CD14-positive monocyte (primary cell): ENCODE measurements at regions not wholly inside any gene's neighbourhood (a gene's known extent, or its start where the extent isn't known, plus 50 kb on each side); places are given as distances from the start of the nearest gene placed in this dataset.

ENCODE experiments used
- DNase-seq, 3 donors: peaks; one replicate each; pipeline ENCODE4 v3.0.0-alpha.2; 2011 to 2022
- H2AFZ ChIP-seq: 2 replicates; pipeline ENCODE4 v1.6.0; 2012; ENCODE audit warnings: mild to moderate bottlenecking, low read depth, low read length, inconsistent platforms; ENCODE audit not compliant: insufficient read depth, poor library complexity, severe bottlenecking
- H3K27ac ChIP-seq, 2 donors: 1 replicate in 1 of 2; 2 replicates in 1 of 2; pipeline ENCODE4 v1.5.1; 2012 to 2013; ENCODE audit warnings: low read length in 2 of 2, control low read depth in 1 of 2, inconsistent platforms in 1 of 2, low read depth in 1 of 2, mild to moderate bottlenecking in 1 of 2
- H3K27me3 ChIP-seq, 2 donors: one replicate each; pipeline versions ENCODE4 v1.6.0 to v1.6.1; 2011 to 2013; ENCODE audit warnings: low read length in 2 of 2; ENCODE audit not compliant: control insufficient read depth in 2 of 2, insufficient read depth in 2 of 2
- H3K36me3 ChIP-seq, 2 donors: replicated peaks in 1 of 2; 1 replicate in 1 of 2; 2 replicates in 1 of 2; pipeline versions ENCODE4 v1.5.1 to v1.6.1; 2012 to 2013; ENCODE audit warnings: low read length in 2 of 2, control low read depth in 1 of 2, inconsistent platforms in 1 of 2, mild to moderate bottlenecking in 1 of 2; ENCODE audit not compliant: insufficient read depth in 2 of 2, control insufficient read depth in 1 of 2
- H3K4me1 ChIP-seq, 2 donors: 1 replicate in 1 of 2; 2 replicates in 1 of 2; pipeline versions ENCODE4 v1.5.1 to v1.6.1; 2012 to 2013; ENCODE audit warnings: low read length in 2 of 2, control low read depth in 1 of 2, inconsistent platforms in 1 of 2, mild to moderate bottlenecking in 1 of 2, moderate library complexity in 1 of 2; ENCODE audit not compliant: insufficient read depth in 2 of 2, control insufficient read depth in 1 of 2
- H3K4me2 ChIP-seq: replicated peaks from 2 replicates; pipeline ENCODE3; 2012; ENCODE audit warnings: low read length, moderate library complexity, mild to moderate bottlenecking; ENCODE audit not compliant: poor library complexity, severe bottlenecking; ENCODE audit errors: extremely low read depth
- H3K4me3 ChIP-seq, 3 experiments: fragments of 200-600 bp in 1 of 3; sonication (generic) in 1 of 3; replicated peaks in 1 of 3; 1 replicate in 2 of 3; 2 replicates in 1 of 3; pipeline ENCODE4 v1.5.1; 2011 to 2013; ENCODE audit warnings: low read length in 3 of 3, mild to moderate bottlenecking in 3 of 3, control low read depth in 2 of 3, low read depth in 2 of 3, inconsistent platforms in 1 of 3, moderate library complexity in 1 of 3
- H3K79me2 ChIP-seq: 2 replicates; pipeline ENCODE4 v1.6.0; 2012; ENCODE audit warnings: mild to moderate bottlenecking, control low read depth, inconsistent platforms, low read length, moderate library complexity; ENCODE audit not compliant: insufficient read depth
- H3K9ac ChIP-seq: 2 replicates; pipeline ENCODE4 v1.6.0; 2017; ENCODE audit warnings: low read length, mild to moderate bottlenecking; ENCODE audit not compliant: insufficient read depth, poor library complexity, severe bottlenecking
- H3K9me3 ChIP-seq, 2 donors: replicated peaks in 1 of 2; 1 replicate in 1 of 2; 2 replicates in 1 of 2; pipeline versions ENCODE4 v1.5.1 to v1.6.1; 2012 to 2013; ENCODE audit warnings: low read length in 2 of 2, control low read depth in 1 of 2; ENCODE audit not compliant: control insufficient read depth in 1 of 2, insufficient read depth in 1 of 2
- H4K20me1 ChIP-seq: 2 replicates; pipeline ENCODE4 v1.6.0; 2012; ENCODE audit warnings: mild to moderate bottlenecking, low read length, control low read depth, moderate library complexity; ENCODE audit not compliant: insufficient read depth
- H3K27ac Mint-ChIP-seq, 7 donors: one replicate each; pipeline ENCODE4 v1.8.0; 2020; ENCODE audit warnings: mild to moderate bottlenecking in 7 of 7, mixed read lengths in 7 of 7, moderate library complexity in 6 of 7, inconsistent platforms in 2 of 7
- H3K27me3 Mint-ChIP-seq, 3 donors: one replicate each; pipeline ENCODE4 v1.8.0; 2021 to 2022; ENCODE audit warnings: low read depth in 3 of 3, mild to moderate bottlenecking in 3 of 3, mixed read lengths in 3 of 3, moderate library complexity in 3 of 3, inconsistent platforms in 1 of 3
- H3K36me3 Mint-ChIP-seq, 2 donors: one replicate each; pipeline ENCODE4 v1.8.0; 2020; ENCODE audit warnings: mixed read lengths in 2 of 2, inconsistent platforms in 1 of 2, mild to moderate bottlenecking in 1 of 2
- H3K4me1 Mint-ChIP-seq: one replicate; pipeline ENCODE4 v1.8.0; 2020; ENCODE audit warnings: mild to moderate bottlenecking, mixed read lengths
- H3K4me3 Mint-ChIP-seq, 2 donors: one replicate each; pipeline ENCODE4 v1.8.0; 2020; ENCODE audit warnings: mild to moderate bottlenecking in 2 of 2, mixed read lengths in 2 of 2, moderate library complexity in 1 of 2
- H3K9me3 Mint-ChIP-seq, 7 donors: one replicate each; pipeline ENCODE4 v1.8.0; 2020 to 2022; ENCODE audit warnings: mixed read lengths in 7 of 7, mild to moderate bottlenecking in 6 of 7, moderate library complexity in 6 of 7, inconsistent platforms in 2 of 7
- CTCF ChIP-seq: fragments of 200-600 bp; IDR thresholded peaks from one replicate; pipeline ENCODE4 v1.8.0; 2022; ENCODE audit warnings: antibody characterized with exemption, mild to moderate bottlenecking
- whole genome bisulfite sequencing: methylation state at CpG from one replicate; pipeline ENCODE4 v1.1.5; 2013; ENCODE audit warnings: missing lambda C conversion rate; ENCODE audit not compliant: insufficient coverage; 5-methylcytosine and 5-hydroxymethylcytosine counted together
- intact Hi-C, 2 donors: fragments of 100-400 bp; cut with micrococcal nuclease; formaldehyde crosslinking; loops; one replicate each; pipeline versions ENCODE4 v1.15.0 to v1.15.1; 2023

- H3K36me3 Mint-ChIP-seq, result no peaks in the 10 kb centered on the region
- no peak overlapping the region for H3K4me2 ChIP-seq
- H3K4me1 Mint-ChIP-seq, result no peaks in the 10 kb centered on the region
- no peak for DNase-seq
- no peaks in the 10 kb centered on the region for H3K4me1 ChIP-seq
- H3K4me3 ChIP-seq, result no peak overlapping the region
- peaks cover 0 to 2% (median 0%) of the 10 kb centered on the region in 3 donors for H3K27me3 Mint-ChIP-seq
- no peaks in the 10 kb centered on the region for H3K27me3 ChIP-seq
- WGBS, result no CpG with 5 or more reads among the region's 7 CpGs
- H3K27ac ChIP-seq, result no peak overlapping the region
- intact Hi-C loops, result no loop called here
- H3K36me3 ChIP-seq, result no peaks in the 10 kb centered on the region
- peaks cover 0 to 4% (median 2%) of the 10 kb centered on the region in 7 donors for H3K9me3 Mint-ChIP-seq
- TF ChIP-seq CTCF, result no peak
- H3K9ac ChIP-seq, result no peak overlapping the region
- peaks cover 0 to 3% of the 10 kb centered on the region in 2 donors for H3K9me3 ChIP-seq
- H2AFZ ChIP-seq, result no peak overlapping the region
- H4K20me1 ChIP-seq, result no peaks in the 10 kb centered on the region
- H3K4me3 Mint-ChIP-seq, result no peak overlapping the region
- H3K79me2 ChIP-seq, result no peaks in the 10 kb centered on the region
- H3K27ac Mint-ChIP-seq, result no peak overlapping the region
Measured at GRCh38 chr3:8218353-8218940, 283.2 kb upstream of the LMCD1 start.

GRCh38 chr3:8220291-8220690 is 281.3 kb upstream of the LMCD1 start:
- Histone ChIP-seq H3K36me3 (no peaks in the 10 kb centered on the region), H3K4me2 (no peak overlapping the region), H3K27me3 (no peaks in the 10 kb centered on the region), H2AFZ (no peak overlapping the region), H3K4me3 (no peak overlapping the region), H3K27ac (no peak overlapping the region), H3K9ac (no peak overlapping the region), H3K79me2 (no peaks in the 10 kb centered on the region), H3K9me3 (no peaks in the 10 kb centered on the region), H3K4me1 (no peaks in the 10 kb centered on the region), H4K20me1 (no peaks in the 10 kb centered on the region)
- Mint-ChIP-seq H3K27me3 (peaks cover 0 to 2% (median 0%) of the 10 kb centered on the region in 3 donors), H3K4me1 (no peaks in the 10 kb centered on the region), H3K36me3 (no peaks in the 10 kb centered on the region), H3K9me3 (peaks cover 0 to 4% (median 2%) of the 10 kb centered on the region in 7 donors), H3K4me3 (no peak overlapping the region), H3K27ac (no peak overlapping the region)
- no peak for TF ChIP-seq CTCF
- DNase-seq, result no peak
- intact Hi-C loops, result no loop called here
